ENCODE measurements at regions not wholly inside any gene's neighbourhood (a gene's known extent, or its start where the extent isn't known, plus 50 kb on each side); places are given as distances from the start of the nearest gene placed in this dataset.

GRCh38 chr21:35451276-35451675 lies 402.2 kb upstream of the RUNX1 start:
- ATAC-seq, result no peak
- TF ChIP-seq POLR2AphosphoS5 (IDR thresholded peaks at IDR 0.05; ENCODE audit: low read depth, low read length) (no peak), CTCF (IDR thresholded peaks at IDR 0.05) (no peak), TCF7L2 (IDR thresholded peaks at IDR 0.05; ENCODE audit: low read depth, low read length) (no peak), REST (IDR thresholded peaks at IDR 0.05; ENCODE audit: insufficient read depth in 1 of 2, low read depth in 2 of 2, low read length in 1 of 2) (no peak), SIN3A (IDR thresholded peaks at IDR 0.05; ENCODE audit: borderline replicate concordance, insufficient read depth, low read depth, low read length) (no peak)
- ChIA-PET CTCF (no interaction called here), POLR2A (no interaction called here)
- Histone ChIP-seq H3K4me3 (ENCODE audit: low read depth in 2 of 2, low read length in 2 of 2) (no peak overlapping the region), H3K4me1 (ENCODE audit: control insufficient read depth, insufficient read depth, low read length) (no peaks in the 10 kb centered on the region), H3K9me3 (ENCODE audit: control insufficient read depth, insufficient read depth, low read depth, low read length) (no peaks in the 10 kb centered on the region), H3K27ac (ENCODE audit: low read length) (no peak overlapping the region), H3K27me3 (ENCODE audit: control insufficient read depth, insufficient read depth, low read length) (no peaks in the 10 kb centered on the region), H3K36me3 (ENCODE audit: control insufficient read depth, insufficient read depth, low read length) (no peaks in the 10 kb centered on the region)
- BruUV-seq (replicated peaks), result no TSS peak
- in situ Hi-C loops (cut with HindIII; ENCODE audit: low pct_unique_long_range_greater_than_20kb, low sequenced_read_pairs), result no loop called here
- DNase-seq (ENCODE audit: low read depth, low spot score), result no peak
- intact Hi-C loops (cut with micrococcal nuclease; ENCODE audit: unreplicated experiment), result no loop called here

GRCh38 chr21:35450830-35451229 lies 401.7 kb upstream of the RUNX1 start:
- no peak for TF ChIP-seq CTCF (IDR thresholded peaks at IDR 0.05)
- TF ChIP-seq REST (IDR thresholded peaks at IDR 0.05; ENCODE audit: insufficient read depth in 1 of 2, low read depth in 2 of 2, low read length in 1 of 2), result no peak
- TF ChIP-seq TCF7L2 (IDR thresholded peaks at IDR 0.05; ENCODE audit: low read depth, low read length), result no peak
- TF ChIP-seq POLR2AphosphoS5 (IDR thresholded peaks at IDR 0.05; ENCODE audit: low read depth, low read length), result no peak
- TF ChIP-seq SIN3A (IDR thresholded peaks at IDR 0.05; ENCODE audit: borderline replicate concordance, insufficient read depth, low read depth, low read length), result no peak
- CTCF ChIA-PET, result no interaction called here
- in situ Hi-C loops (cut with HindIII; ENCODE audit: low pct_unique_long_range_greater_than_20kb, low sequenced_read_pairs), result no loop called here

More at GRCh38 chr21:35450830-35451229, 401.7 kb upstream of the RUNX1 start:
- H3K4me1 ChIP-seq (ENCODE audit: control insufficient read depth, insufficient read depth, low read length), result no peaks in the 10 kb centered on the region
- H3K9me3 ChIP-seq (ENCODE audit: control insufficient read depth, insufficient read depth, low read depth, low read length), result no peaks in the 10 kb centered on the region
- POLR2A ChIA-PET, result no interaction called here
- DNase-seq (ENCODE audit: low read depth, low spot score) (no peak), ATAC-seq (no peak)
- no peak overlapping the region for H3K27ac ChIP-seq (ENCODE audit: low read length)
- H3K4me3 ChIP-seq (ENCODE audit: low read depth in 2 of 2, low read length in 2 of 2), result no peak overlapping the region
- intact Hi-C loops (cut with micrococcal nuclease; ENCODE audit: unreplicated experiment), result no loop called here
- BruUV-seq (replicated peaks), result no TSS peak
- H3K27me3 ChIP-seq (ENCODE audit: control insufficient read depth, insufficient read depth, low read length), result no peaks in the 10 kb centered on the region
- H3K36me3 ChIP-seq (ENCODE audit: control insufficient read depth, insufficient read depth, low read length), result no peaks in the 10 kb centered on the region
